GM19240 (cell line): ENCODE measurements at regions not wholly inside any gene's neighbourhood (a gene's known extent, or its start where the extent isn't known, plus 50 kb on each side); places are given as distances from the start of the nearest gene placed in this dataset.

Experiments used
- DNase-seq: peaks from one replicate; pipeline ENCODE4 v3.0.0; 2011; ENCODE audit warnings: low spot score; ENCODE audit not compliant: insufficient read length

DNA sequence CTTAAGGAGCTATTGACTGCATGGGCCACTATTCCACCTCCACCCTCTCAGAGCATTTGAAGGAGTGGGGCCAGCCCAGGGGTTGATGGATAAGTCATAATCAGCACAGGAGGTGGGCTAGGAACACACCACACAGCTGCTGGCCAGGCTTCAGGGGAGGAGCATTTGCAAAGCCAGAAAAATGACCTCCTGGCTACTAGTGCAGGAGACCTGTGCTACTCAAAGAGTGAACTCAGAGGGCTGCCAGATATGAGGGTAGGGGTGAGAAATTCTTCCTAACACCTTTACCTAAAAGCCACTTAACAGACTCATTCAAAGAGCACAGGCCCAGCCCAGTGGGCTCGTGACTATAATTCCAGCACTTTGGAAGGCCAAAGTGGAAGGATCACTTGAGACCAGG, 210.8 kb downstream of the TBXT start:
- no peak for DNase-seq

DNA sequence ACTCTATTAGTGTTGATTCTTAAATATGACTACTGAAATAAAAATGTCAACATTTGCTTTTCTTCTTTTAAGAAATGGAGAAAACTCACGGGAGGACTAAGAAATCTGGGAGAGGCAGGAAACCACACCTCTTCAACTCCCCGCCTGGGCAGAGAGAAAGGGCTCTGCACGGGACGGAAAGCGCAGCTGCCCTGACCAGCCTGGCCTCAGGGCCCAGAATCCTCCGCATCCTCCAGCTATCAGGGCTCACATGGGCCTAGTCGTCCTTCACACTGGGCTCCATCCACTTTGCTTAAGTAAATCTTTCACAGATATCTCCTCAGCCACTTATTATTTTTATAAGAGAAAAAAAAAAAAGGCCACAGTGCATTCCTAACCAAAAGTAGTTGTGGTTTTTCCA, 215.1 kb downstream of the TBXT start:
- no peak for DNase-seq

- no peak for DNase-seq
Measured at GRCh38 chr6:165950316-165950715, 217.3 kb downstream of the TBXT start.

DNA sequence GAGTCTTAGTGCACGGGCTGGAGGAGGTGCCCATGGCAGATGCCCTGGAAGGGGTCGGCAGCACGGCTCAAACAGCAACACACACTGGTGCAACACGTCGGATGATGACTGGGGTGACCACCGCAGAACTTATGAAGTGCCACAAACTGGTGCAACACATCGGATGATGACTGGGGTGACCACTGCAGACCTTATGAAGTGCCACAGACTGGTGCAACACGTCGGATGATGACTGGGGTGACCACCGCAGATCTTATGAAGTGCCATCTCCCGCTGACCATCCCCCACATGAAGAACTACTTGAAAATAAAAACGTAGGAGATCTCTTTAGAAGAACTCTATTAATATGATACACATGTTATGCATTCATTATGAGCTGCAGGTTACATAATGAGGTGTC, 218.3 kb downstream of the TBXT start:
- no peak for DNase-seq

GRCh38 chr6:165944002-165944466, 223.6 kb downstream of the TBXT start:
- no peak for DNase-seq

DNA sequence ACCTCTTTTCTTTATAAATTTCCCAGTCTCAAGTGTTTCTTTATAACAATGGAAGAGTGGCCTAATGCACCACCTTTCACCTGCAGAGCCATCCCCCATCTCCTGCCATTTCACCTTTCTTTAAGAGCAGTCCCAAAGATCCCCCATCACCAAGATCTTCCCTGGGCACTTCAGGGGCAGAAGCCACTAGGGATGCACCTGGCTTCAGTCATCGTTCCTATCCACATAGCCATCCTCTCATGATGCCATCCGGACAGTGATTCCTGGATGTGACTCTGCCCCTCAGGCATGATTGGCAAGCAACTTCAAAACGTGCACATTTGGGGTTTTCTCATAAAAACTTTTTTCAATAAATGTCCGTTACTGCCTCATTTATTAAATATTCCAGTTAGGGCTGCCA, 225.9 kb downstream of the TBXT start:
- DNase-seq: no peak

GRCh38 chr6:165941249-165941775, 226.3 kb downstream of the TBXT start:
- no peak for DNase-seq

DNA sequence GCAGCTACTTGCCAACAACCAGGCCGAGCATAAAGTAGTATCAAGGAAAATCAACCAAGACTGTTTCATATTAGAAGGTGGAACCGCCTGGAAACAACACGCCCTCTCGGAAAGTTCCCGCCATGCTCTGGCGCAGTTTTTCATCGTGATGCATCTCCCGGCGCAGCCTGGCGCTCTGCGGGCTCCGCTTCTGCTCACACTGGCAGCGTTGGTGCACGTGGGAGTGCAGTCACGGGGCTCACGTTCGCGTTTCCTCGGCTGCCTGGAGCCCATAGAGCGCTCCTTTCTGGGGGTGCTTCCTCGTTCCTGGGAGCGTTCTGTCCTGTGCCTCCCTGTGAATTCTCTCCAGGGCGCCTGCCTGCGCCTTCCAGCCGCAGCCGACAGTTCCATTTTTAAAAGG, 227.3 kb downstream of the TBXT start:
- no peak for DNase-seq

DNA sequence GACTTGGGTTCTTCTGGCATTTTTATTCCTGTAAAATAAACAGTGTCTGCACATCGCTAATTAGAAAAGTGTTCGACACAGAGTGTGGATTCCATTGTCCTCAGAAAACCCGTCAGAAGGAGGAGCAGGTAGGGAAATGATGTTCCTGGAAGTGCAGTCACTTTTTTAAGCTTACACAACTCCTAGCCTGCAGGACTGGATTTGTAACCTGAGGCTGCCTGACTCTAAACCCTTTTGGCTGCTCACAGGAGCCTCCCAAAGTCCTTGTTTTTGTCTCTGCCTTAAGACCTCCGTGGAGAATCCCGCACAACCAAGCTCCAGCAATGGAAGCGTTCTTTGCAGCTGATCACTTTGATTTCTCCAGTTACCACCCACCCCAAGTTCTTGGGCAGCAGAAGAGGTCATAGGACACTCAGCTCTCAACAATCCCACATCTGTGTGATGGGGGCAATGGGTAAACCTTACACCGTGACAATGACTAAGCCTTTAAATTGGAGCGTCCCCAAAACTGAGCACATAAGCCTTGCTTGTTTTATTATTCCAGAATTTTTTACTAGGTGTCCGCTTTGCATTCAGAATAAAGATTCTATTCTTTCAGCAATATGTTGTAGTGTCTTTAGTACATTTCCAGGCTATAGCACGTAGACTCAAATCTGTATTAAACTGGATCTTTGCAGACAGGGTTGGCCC, 227.9 kb downstream of the TBXT start:
- no peak for DNase-seq

- no peak for DNase-seq
Measured at GRCh38 chr6:165939047-165939446, 228.6 kb downstream of the TBXT start.

DNA sequence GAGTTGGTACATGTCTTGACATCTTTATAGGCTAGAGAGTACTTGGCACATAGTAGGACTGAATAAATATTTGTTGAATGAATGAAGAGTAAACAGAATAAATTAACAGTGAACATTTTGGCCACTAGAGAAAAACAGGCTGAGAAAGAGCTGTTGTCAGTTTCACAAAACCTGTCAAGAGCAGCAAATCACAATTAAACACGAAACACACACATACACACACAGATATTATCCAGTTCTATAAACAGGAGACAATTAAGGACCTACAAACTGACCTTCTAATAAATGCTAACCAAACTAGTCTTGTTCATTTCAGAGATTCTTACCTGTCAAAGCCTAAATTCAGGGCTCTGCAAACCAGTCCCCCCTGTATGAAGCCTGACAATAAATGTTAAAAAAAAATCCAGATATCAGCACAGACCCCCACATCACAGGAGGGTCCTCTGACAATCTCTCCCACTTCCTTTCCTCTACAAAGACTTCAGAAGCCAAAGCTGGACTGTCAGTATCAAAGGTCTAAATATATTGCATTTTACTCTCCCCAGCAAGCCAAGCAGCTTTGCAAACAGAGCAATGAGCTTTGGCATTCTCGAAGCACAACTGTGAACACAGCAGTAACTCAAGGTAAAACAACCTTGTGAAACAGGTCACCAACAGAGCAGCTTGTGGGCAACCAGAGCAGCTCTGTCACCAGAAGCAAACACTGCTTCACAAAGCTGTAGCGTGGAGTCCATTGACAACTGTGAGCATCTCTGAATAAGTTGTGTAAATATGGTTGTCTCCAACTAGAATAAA, 229.9 kb downstream of the TBXT start:
- no peak for DNase-seq

GRCh38 chr6:165936660-165937059, 231.0 kb downstream of the TBXT start:
- DNase-seq: no peak

GRCh38 chr6:165936096-165936495, 231.6 kb downstream of the TBXT start:
- no peak for DNase-seq

DNA sequence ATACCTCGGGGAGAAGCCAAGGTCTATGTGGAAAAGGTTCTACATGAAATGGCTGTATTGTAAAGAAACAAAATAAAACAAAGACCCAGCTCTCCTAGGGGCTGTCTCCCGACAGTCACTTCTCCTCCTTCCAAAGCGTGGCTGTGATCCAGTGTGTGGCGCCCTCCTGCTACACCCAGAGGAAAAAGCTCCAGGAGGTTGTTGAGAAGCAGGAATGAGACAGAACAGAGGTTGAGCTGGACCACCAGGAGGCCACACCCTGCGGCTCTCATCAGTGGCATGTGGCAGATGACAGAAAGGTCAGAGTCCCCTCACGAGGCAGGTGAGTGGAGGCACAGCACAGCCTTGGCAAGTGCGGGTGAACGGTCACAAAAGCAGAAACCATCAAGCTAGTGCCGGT, 236.0 kb downstream of the TBXT start:
- DNase-seq: no peak

- no peak for DNase-seq
Measured at GRCh38 chr6:165930668-165931214, 236.9 kb downstream of the TBXT start.

- no peak for DNase-seq
Measured at GRCh38 chr6:165929607-165930006, 238.0 kb downstream of the TBXT start.

DNA sequence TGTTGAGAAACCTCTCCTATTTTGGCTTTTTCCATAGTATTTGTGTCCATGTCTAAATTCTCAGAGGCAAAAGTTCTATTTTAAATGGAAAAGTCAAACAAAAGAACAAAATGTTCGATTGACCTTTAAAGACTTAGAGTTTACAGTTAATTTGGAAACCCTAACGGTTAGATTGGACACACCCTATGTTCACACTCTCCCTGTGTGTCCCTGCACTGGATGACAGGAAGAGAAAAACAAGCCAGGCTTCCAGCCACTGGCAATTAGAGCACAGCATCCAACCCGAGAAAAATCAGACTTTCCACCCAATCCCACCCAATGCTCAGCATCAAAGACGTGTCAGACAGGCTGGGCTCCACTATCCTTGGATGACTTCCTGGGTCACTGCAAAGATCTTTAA, 241.3 kb downstream of the TBXT start:
- DNase-seq: no peak

- DNase-seq: no peak
Measured at GRCh38 chr6:165925474-165926156, 242.0 kb downstream of the TBXT start.

GRCh38 chr6:165922309-165922794, 245.3 kb downstream of the TBXT start:
- DNase-seq: no peak

DNA sequence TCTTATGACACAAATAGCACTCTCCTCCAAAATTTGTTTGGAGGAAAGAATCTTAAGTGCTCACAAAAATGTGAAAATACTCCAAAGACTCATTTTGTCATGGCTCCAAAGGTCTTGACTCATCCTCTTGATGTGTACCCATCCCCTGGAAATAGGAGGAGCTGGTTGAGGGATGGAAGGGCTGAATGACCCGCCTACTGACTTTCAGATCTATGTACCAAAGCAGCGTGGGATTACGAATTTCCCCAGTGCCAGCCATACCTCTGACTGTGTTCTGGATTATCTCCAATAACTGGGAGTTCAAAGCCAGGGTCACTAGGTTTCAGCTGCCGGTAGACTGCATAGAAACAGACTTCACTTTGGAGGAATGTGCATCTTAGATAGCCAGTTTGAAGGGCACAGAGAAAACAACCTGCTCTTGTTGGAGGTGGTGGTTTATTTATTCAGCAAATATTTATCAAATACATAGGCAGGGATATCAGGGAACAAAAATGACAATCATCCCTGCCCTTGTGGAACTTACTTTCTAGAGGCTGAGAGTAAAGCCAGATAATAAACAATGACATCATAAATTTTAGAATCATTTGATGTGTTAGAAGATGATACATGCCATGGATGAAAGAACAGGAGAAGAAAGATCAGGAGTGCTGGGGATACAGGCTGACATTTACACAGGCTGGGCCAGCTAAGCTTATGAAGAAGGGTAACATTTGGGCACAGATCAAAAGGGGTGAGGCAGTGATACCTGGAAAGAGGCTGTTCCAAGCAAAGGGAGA, 246.6 kb downstream of the TBXT start:
- DNase-seq: no peak

GRCh38 chr6:165917576-165917975, 250.1 kb downstream of the TBXT start:
- no peak for DNase-seq
